IMR-90 (cell line): ENCODE measurements at regions not wholly inside any gene's neighbourhood (a gene's known extent, or its start where the extent isn't known, plus 50 kb on each side); places are given as distances from the start of the nearest gene placed in this dataset.

Experiments
- ATAC-seq: fragments of 200-7000 bp; cut with Tn5 transposase; 2 replicates; pipeline ENCODE4 v1.9.1; 2020; ENCODE audit warnings: low read depth, mild to moderate bottlenecking, moderate library complexity
- BruUV-seq: library from RNA; stranded (reverse); fragments of 400-500 nt; replicated peaks from 2 replicates; lab custom pipeline; 2021; lab: Mats Ljungman, UMichigan
- CTCF ChIA-PET: fragments of 300-600 bp; formaldehyde crosslinking; extraction: SDS; loops from one replicate; lab custom pipeline; 2021; ENCODE audit warnings: antibody characterized with exemption; lab: Yijun Ruan, JAX
- POLR2A ChIA-PET: fragments of 300-600 bp; sonication (Branson Sonifier 250); formaldehyde crosslinking; loops from one replicate; lab custom pipeline; 2022; ENCODE audit warnings: antibody characterized with exemption; ENCODE audit not compliant: unreplicated experiment; lab: Charles Lee
- DNase-seq: peaks from one replicate; pipeline ENCODE4 v3.0.0; 2013
- H2AFZ ChIP-seq: replicated peaks from 2 replicates; pipeline ENCODE3; 2013; ENCODE audit warnings: low read length, mild to moderate bottlenecking; ENCODE audit not compliant: poor library complexity
- H2AK5ac ChIP-seq: 2 replicates; pipeline ENCODE4 v1.6.1; 2013; ENCODE audit warnings: low read depth, low read length, inconsistent platforms
- H2AK9ac ChIP-seq: replicated peaks from 2 replicates; pipeline ENCODE3; 2013; ENCODE audit warnings: mild to moderate bottlenecking, low read depth, low read length, moderate library complexity; ENCODE audit not compliant: poor library complexity
- H2BK120ac ChIP-seq: 2 replicates; pipeline ENCODE4 v1.6.1; 2013; ENCODE audit warnings: low read depth, low read length, inconsistent platforms
- H2BK15ac ChIP-seq: 3 replicates; pipeline ENCODE4 v1.6.1; 2013; ENCODE audit warnings: low read depth, low read length, inconsistent platforms
- H2BK20ac ChIP-seq: 2 replicates; pipeline ENCODE4 v1.6.1; 2013; ENCODE audit warnings: low read depth, mild to moderate bottlenecking, inconsistent platforms, low read length, moderate library complexity
- H2BK5ac ChIP-seq: 2 replicates; pipeline ENCODE4 v1.6.1; 2013; ENCODE audit warnings: mild to moderate bottlenecking, low read depth, low read length, inconsistent platforms; ENCODE audit not compliant: poor library complexity, severe bottlenecking
- H3K14ac ChIP-seq: replicated peaks from 2 replicates; pipeline ENCODE4 v1.6.1; 2013; ENCODE audit warnings: low read depth, low read length, inconsistent platforms
- H3K18ac ChIP-seq: 2 replicates; pipeline ENCODE4 v1.6.1; 2013; ENCODE audit warnings: low read depth, low read length, control low read depth
- H3K23ac ChIP-seq: 2 replicates; pipeline ENCODE4 v1.6.1; 2013; ENCODE audit warnings: low read depth, low read length, inconsistent platforms
- H3K27ac ChIP-seq: 2 replicates; pipeline ENCODE4 v1.5.1; 2013; ENCODE audit warnings: mild to moderate bottlenecking, control low read depth, low read length; ENCODE audit not compliant: insufficient read depth
- H3K27me3 ChIP-seq: 2 replicates; pipeline ENCODE4 v1.6.1; 2013; ENCODE audit warnings: low read length; ENCODE audit not compliant: control insufficient read depth, insufficient read depth
- H3K36me3 ChIP-seq: 2 replicates; pipeline ENCODE4 v1.6.1; 2013; ENCODE audit warnings: low read length, mixed read lengths; ENCODE audit not compliant: control insufficient read depth, insufficient read depth
- H3K4ac ChIP-seq: 2 replicates; pipeline ENCODE4 v1.6.1; 2013; ENCODE audit warnings: low read depth, low read length, inconsistent platforms
- H3K4me1 ChIP-seq: 2 replicates; pipeline ENCODE4 v1.6.1; 2013; ENCODE audit warnings: low read length, mixed read lengths; ENCODE audit not compliant: control insufficient read depth, insufficient read depth
- H3K4me2 ChIP-seq: 2 replicates; pipeline ENCODE4 v1.6.1; 2013; ENCODE audit warnings: low read depth, mild to moderate bottlenecking, control low read depth, low read length, moderate library complexity
- H3K4me3 ChIP-seq: 2 replicates; pipeline ENCODE4 v1.5.1; 2013; ENCODE audit warnings: low read depth, mild to moderate bottlenecking, control low read depth, low read length, moderate library complexity; ENCODE audit not compliant: insufficient read depth
- H3K56ac ChIP-seq: 2 replicates; pipeline ENCODE4 v1.6.1; 2013; ENCODE audit warnings: low read length, inconsistent platforms; ENCODE audit not compliant: insufficient read depth; ENCODE audit errors: extremely low read depth
- H3K79me1 ChIP-seq, 2 experiments: 2 replicates each; pipeline ENCODE4 v1.6.1; 2013; ENCODE audit warnings: low read length in 2 of 2, inconsistent platforms in 1 of 2, low read depth in 1 of 2
- H3K9ac ChIP-seq: 2 replicates; pipeline ENCODE4 v1.6.1; 2013; ENCODE audit warnings: low read depth, low read length, control low read depth
- H3K9me1 ChIP-seq: 2 replicates; pipeline ENCODE4 v1.6.1; 2013; ENCODE audit warnings: low read length, inconsistent platforms; ENCODE audit not compliant: insufficient read depth
- H3K9me3 ChIP-seq: 2 replicates; pipeline ENCODE4 v1.6.1; 2013; ENCODE audit warnings: low read length; ENCODE audit not compliant: control insufficient read depth, insufficient read depth
- H4K20me1 ChIP-seq: 2 replicates; pipeline ENCODE4 v1.6.1; 2013; ENCODE audit warnings: low read length, inconsistent platforms; ENCODE audit not compliant: insufficient read depth
- H4K5ac ChIP-seq: 2 replicates; pipeline ENCODE4 v1.6.1; 2013; ENCODE audit warnings: mild to moderate bottlenecking, low read depth, low read length, control low read depth
- H4K8ac ChIP-seq, 2 experiments: 2 replicates each; pipeline ENCODE4 v1.6.1; 2013; ENCODE audit warnings: low read depth in 2 of 2, low read length in 2 of 2, control low read depth in 1 of 2, inconsistent platforms in 1 of 2
- H4K91ac ChIP-seq: 2 replicates; pipeline ENCODE4 v1.6.1; 2013; ENCODE audit warnings: low read depth, low read length, inconsistent platforms; ENCODE audit not compliant: insufficient read depth
- BHLHE40 ChIP-seq: fragments of 150-350 bp; IDR thresholded peaks from 2 replicates; pipeline ENCODE4 v1.6.1; 2016; ENCODE audit warnings: mild to moderate bottlenecking, low read depth, low read length
- CEBPB ChIP-seq: IDR thresholded peaks from 2 replicates; pipeline ENCODE4 v1.6.1; 2012; ENCODE audit warnings: low read depth, low read length, improper control_type of control experiment
- CHD1 ChIP-seq: IDR thresholded peaks from 2 replicates; pipeline ENCODE4 v1.6.1; 2012; ENCODE audit warnings: low read depth, low read length, improper control_type of control experiment
- FOS ChIP-seq: fragments of 150-350 bp; IDR thresholded peaks from 2 replicates; pipeline ENCODE4 v1.6.1; 2016; ENCODE audit warnings: low read depth, low read length
- MAFK ChIP-seq: IDR thresholded peaks from 2 replicates; pipeline ENCODE4 v1.6.1; 2012; ENCODE audit warnings: low read depth, low read length, improper control_type of control experiment
- MAZ ChIP-seq: IDR thresholded peaks from 2 replicates; pipeline ENCODE4 v1.6.1; 2012; ENCODE audit warnings: low read depth, mild to moderate bottlenecking, low read length, improper control_type of control experiment, moderate library complexity, borderline replicate concordance
- MXI1 ChIP-seq: IDR thresholded peaks from 2 replicates; pipeline ENCODE4 v1.6.1; 2012; ENCODE audit warnings: low read depth, mild to moderate bottlenecking, low read length, moderate library complexity, borderline replicate concordance
- NFE2L2 ChIP-seq: fragments of 150-350 bp; IDR thresholded peaks from 2 replicates; pipeline ENCODE4 v1.6.1; 2016; ENCODE audit warnings: low read depth, mild to moderate bottlenecking, low read length
- POLR2A ChIP-seq: IDR thresholded peaks from 2 replicates; pipeline ENCODE4 v1.6.1; 2012; ENCODE audit warnings: mild to moderate bottlenecking, low read depth, low read length
- RAD21 ChIP-seq: IDR thresholded peaks from 2 replicates; pipeline ENCODE4 v1.6.1; 2012; ENCODE audit warnings: low read length, improper control_type of control experiment
- RCOR1 ChIP-seq: IDR thresholded peaks from 2 replicates; pipeline ENCODE4 v1.6.1; 2012; ENCODE audit warnings: mild to moderate bottlenecking, low read length, improper control_type of control experiment; ENCODE audit not compliant: insufficient replicate concordance
- RFX5 ChIP-seq: IDR thresholded peaks from 2 replicates; pipeline ENCODE4 v1.8.0; 2012; ENCODE audit warnings: low read depth, mild to moderate bottlenecking, low read length, moderate library complexity
- SMC3 ChIP-seq: fragments of 150-350 bp; IDR thresholded peaks from 2 replicates; pipeline ENCODE4 v1.6.1; 2016; ENCODE audit warnings: low read depth, mild to moderate bottlenecking, antibody characterized with exemption, low read length, moderate library complexity
- WGBS, 2 experiments: methylation state at CpG; one replicate each; pipeline versions ENCODE4 v1.1.5 to v1.1.7; 2013; ENCODE audit warnings: missing lambda C conversion rate in 2 of 2; ENCODE audit not compliant: insufficient read length in 1 of 2; ENCODE audit errors: extremely low coverage in 2 of 2; 5-methylcytosine and 5-hydroxymethylcytosine counted together
- dilution Hi-C: fragments of 300-500 bp; cut with HindIII; formaldehyde crosslinking; loops from one replicate; pipeline ENCODE4 v1.14.3; 2018; ENCODE audit warnings: low sequenced_read_pairs; ENCODE audit not compliant: unreplicated experiment
- in situ Hi-C: fragments of 300-500 bp; cut with MboI; formaldehyde crosslinking; loops from 3 replicates; pipeline ENCODE4 v1.14.3; 2019; ENCODE audit warnings: low sequenced_read_pairs, inconsistent platforms, mixed read lengths
- intact Hi-C: fragments of 100-400 bp; cut with micrococcal nuclease; formaldehyde crosslinking; loops from 2 replicates; pipeline ENCODE4 v1.10.0; 2022
- TF ChIP-seq, protein P1 (sequence below): fragments of 150-350 bp; IDR thresholded peaks from 2 replicates; pipeline ENCODE4 v1.6.1; 2017; ENCODE audit warnings: mild to moderate bottlenecking, antibody characterized with exemption, low read length, low read depth
- TF ChIP-seq, protein P2 (sequence below): conservative IDR thresholded peaks from 2 replicates; pipeline ENCODE4 v1.5.1; 2012; ENCODE audit warnings: mild to moderate bottlenecking, low read depth, low read length, improper control_type of control experiment
- TF ChIP-seq, protein P3 (sequence below): fragments of 150-350 bp; IDR thresholded peaks from 2 replicates; pipeline ENCODE4 v1.6.1; 2016; ENCODE audit warnings: low read depth, mild to moderate bottlenecking, low read length, moderate library complexity, borderline replicate concordance

DNA sequence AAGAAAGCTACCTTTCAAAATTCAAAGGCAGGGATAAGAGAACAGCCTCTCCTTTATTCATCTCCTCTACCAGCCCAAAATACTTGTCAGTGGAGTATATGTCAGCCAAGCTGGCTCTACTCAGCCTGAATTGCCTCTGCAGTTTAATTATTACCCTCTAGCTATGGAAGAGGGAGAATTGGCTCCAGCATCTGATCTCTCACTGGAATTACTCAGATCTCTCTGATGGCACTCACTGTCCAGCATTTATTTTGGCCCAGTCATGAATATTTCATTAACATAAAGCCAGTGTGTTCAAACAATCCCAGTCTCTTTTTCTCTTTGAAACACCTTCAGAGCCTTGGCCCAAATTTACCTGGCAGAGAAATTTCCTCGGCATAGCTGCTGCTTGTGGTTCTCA is 58.6 kb upstream of the TMEM108 start:
- no peak overlapping the region for H3K27ac ChIP-seq
- no peaks in the 10 kb centered on the region for H3K27me3 ChIP-seq
- H2BK5ac ChIP-seq = no peak overlapping the region
- H3K9ac ChIP-seq = no peak overlapping the region
- no peaks in the 10 kb centered on the region for H3K36me3 ChIP-seq
- POLR2A ChIA-PET = no interaction called here
- H4K5ac ChIP-seq = no peak overlapping the region
- H3K9me3 ChIP-seq = no peaks in the 10 kb centered on the region
- H2AK5ac ChIP-seq = no peak overlapping the region
- no peaks in the 10 kb centered on the region for H4K20me1 ChIP-seq
- no peaks in the 10 kb centered on the region for H3K4me1 ChIP-seq
- H2BK120ac ChIP-seq = no peak overlapping the region
- H3K14ac ChIP-seq = no peak overlapping the region
- no peak overlapping the region for H2AFZ ChIP-seq
- no peaks in the 10 kb centered on the region for H3K79me1 ChIP-seq
- intact Hi-C loops = no loop called here
- H3K18ac ChIP-seq = no peak overlapping the region
- dilution Hi-C loops = no loop called here
- H3K9me1 ChIP-seq = no peaks in the 10 kb centered on the region
- no peak overlapping the region for H4K8ac ChIP-seq
- CTCF ChIA-PET = no interaction called here
- no peak overlapping the region for H3K4me3 ChIP-seq
- H2BK15ac ChIP-seq = no peak overlapping the region
- ATAC-seq (no peak), DNase-seq (no peak)
- in situ Hi-C loops = no loop called here
- H3K4me2 ChIP-seq = no peak overlapping the region
- no peak overlapping the region for H3K4ac ChIP-seq
- no peak overlapping the region for H2AK9ac ChIP-seq
- TF ChIP-seq MAFK = no peak
- no peak for TF ChIP-seq MAZ
- no peak for TF ChIP-seq FOS
- TF ChIP-seq POLR2A = no peak
- no peak for TF ChIP-seq SMC3
- TF ChIP-seq CHD1 = no peak
- no peak for TF ChIP-seq RCOR1
- TF ChIP-seq CEBPB = no peak
- TF ChIP-seq BHLHE40 = no peak
- TF ChIP-seq, protein P1, sequence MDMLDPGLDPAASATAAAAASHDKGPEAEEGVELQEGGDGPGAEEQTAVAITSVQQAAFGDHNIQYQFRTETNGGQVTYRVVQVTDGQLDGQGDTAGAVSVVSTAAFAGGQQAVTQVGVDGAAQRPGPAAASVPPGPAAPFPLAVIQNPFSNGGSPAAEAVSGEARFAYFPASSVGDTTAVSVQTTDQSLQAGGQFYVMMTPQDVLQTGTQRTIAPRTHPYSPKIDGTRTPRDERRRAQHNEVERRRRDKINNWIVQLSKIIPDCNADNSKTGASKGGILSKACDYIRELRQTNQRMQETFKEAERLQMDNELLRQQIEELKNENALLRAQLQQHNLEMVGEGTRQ = no peak
- no peak for TF ChIP-seq MXI1
- no peak for TF ChIP-seq RFX5
- TF ChIP-seq, protein P2, sequence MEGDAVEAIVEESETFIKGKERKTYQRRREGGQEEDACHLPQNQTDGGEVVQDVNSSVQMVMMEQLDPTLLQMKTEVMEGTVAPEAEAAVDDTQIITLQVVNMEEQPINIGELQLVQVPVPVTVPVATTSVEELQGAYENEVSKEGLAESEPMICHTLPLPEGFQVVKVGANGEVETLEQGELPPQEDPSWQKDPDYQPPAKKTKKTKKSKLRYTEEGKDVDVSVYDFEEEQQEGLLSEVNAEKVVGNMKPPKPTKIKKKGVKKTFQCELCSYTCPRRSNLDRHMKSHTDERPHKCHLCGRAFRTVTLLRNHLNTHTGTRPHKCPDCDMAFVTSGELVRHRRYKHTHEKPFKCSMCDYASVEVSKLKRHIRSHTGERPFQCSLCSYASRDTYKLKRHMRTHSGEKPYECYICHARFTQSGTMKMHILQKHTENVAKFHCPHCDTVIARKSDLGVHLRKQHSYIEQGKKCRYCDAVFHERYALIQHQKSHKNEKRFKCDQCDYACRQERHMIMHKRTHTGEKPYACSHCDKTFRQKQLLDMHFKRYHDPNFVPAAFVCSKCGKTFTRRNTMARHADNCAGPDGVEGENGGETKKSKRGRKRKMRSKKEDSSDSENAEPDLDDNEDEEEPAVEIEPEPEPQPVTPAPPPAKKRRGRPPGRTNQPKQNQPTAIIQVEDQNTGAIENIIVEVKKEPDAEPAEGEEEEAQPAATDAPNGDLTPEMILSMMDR = no peak
- TF ChIP-seq NFE2L2 = no peak
- no peak for TF ChIP-seq RAD21
- TF ChIP-seq, protein P3, sequence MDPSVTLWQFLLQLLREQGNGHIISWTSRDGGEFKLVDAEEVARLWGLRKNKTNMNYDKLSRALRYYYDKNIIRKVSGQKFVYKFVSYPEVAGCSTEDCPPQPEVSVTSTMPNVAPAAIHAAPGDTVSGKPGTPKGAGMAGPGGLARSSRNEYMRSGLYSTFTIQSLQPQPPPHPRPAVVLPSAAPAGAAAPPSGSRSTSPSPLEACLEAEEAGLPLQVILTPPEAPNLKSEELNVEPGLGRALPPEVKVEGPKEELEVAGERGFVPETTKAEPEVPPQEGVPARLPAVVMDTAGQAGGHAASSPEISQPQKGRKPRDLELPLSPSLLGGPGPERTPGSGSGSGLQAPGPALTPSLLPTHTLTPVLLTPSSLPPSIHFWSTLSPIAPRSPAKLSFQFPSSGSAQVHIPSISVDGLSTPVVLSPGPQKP = no peak
- BruUV-seq = no TSS peak
- WGBS, 2 experiments = no CpG with 5 or more reads among the region's 1 CpG
- H3K56ac ChIP-seq = no peak overlapping the region
- H2BK20ac ChIP-seq = no peak overlapping the region
- no peak overlapping the region for H4K91ac ChIP-seq
- H3K23ac ChIP-seq = no peak overlapping the region
